Keratinocyte (primary cell): ENCODE measurements at regions not wholly inside any gene's neighbourhood (a gene's known extent, or its start where the extent isn't known, plus 50 kb on each side); places are given as distances from the start of the nearest gene placed in this dataset.

ENCODE experiments used
- DNase-seq: peaks from one replicate; pipeline ENCODE4 v3.0.0-alpha.2; 2011; ENCODE audit warnings: low read depth, missing footprints, low spot score
- FAIRE-seq: peaks from 2 replicates; lab custom pipeline; 2011; peaks lifted over from hg19 to GRCh38; lab: Jason Lieb, UNC
- H2AFZ ChIP-seq: 2 replicates; pipeline ENCODE4 v1.6.0; 2012; ENCODE audit warnings: low read length, control low read depth, inconsistent platforms; ENCODE audit not compliant: control insufficient read depth
- H3K27ac ChIP-seq: 2 replicates; pipeline ENCODE4 v1.5.1; 2011; ENCODE audit warnings: low read length; ENCODE audit not compliant: control insufficient read depth, insufficient read depth
- H3K27me3 ChIP-seq: 3 replicates; pipeline ENCODE4 v1.6.0; 2011; ENCODE audit warnings: low read length; ENCODE audit not compliant: control insufficient read depth, insufficient read depth; ENCODE audit errors: extremely low read depth
- H3K36me3 ChIP-seq, 2 experiments: 2 replicates in 1 of 2; 3 replicates in 1 of 2; pipeline ENCODE4 v1.5.1; 2011; ENCODE audit warnings: low read length in 2 of 2, mild to moderate bottlenecking in 1 of 2; ENCODE audit not compliant: control insufficient read depth in 2 of 2, insufficient read depth in 2 of 2; ENCODE audit errors: extremely low read depth in 1 of 2
- H3K4me1 ChIP-seq: 3 replicates; pipeline ENCODE4 v1.5.1; 2011; ENCODE audit warnings: low read length; ENCODE audit not compliant: control insufficient read depth, insufficient read depth; ENCODE audit errors: extremely low read depth
- H3K4me2 ChIP-seq: 3 replicates; pipeline ENCODE4 v1.6.0; 2011; ENCODE audit warnings: low read depth, low read length; ENCODE audit not compliant: control insufficient read depth, insufficient read depth; ENCODE audit errors: extremely low read depth
- H3K4me3 ChIP-seq, 3 experiments: fragments of 200-600 bp in 1 of 3; sonication (generic) in 1 of 3; 2 replicates in 2 of 3; 3 replicates in 1 of 3; pipeline ENCODE4 v1.5.1; 2011 to 2016; ENCODE audit warnings: low read length in 3 of 3, mild to moderate bottlenecking in 3 of 3, control low read depth in 2 of 3, inconsistent platforms in 1 of 3, low read depth in 1 of 3, mixed read lengths in 1 of 3, mixed run types in 1 of 3, moderate library complexity in 1 of 3; ENCODE audit not compliant: control insufficient read depth in 2 of 3, insufficient read depth in 2 of 3; ENCODE audit errors: extremely low read depth in 1 of 3
- H3K79me2 ChIP-seq: 2 replicates; pipeline ENCODE4 v1.6.0; 2012; ENCODE audit warnings: low read length; ENCODE audit not compliant: control insufficient read depth, insufficient read depth
- H3K9ac ChIP-seq: 3 replicates; pipeline ENCODE4 v1.6.0; 2011; ENCODE audit warnings: low read length; ENCODE audit not compliant: control insufficient read depth, insufficient read depth; ENCODE audit errors: extremely low read depth
- H3K9me1 ChIP-seq: 3 replicates; pipeline ENCODE4 v1.6.0; 2011; ENCODE audit warnings: low read length; ENCODE audit not compliant: control insufficient read depth, insufficient read depth; ENCODE audit errors: extremely low read depth
- H3K9me3 ChIP-seq: 2 replicates; pipeline ENCODE4 v1.5.1; 2012; ENCODE audit warnings: low read depth, low read length; ENCODE audit not compliant: control insufficient read depth
- H4K20me1 ChIP-seq: 3 replicates; pipeline ENCODE4 v1.6.0; 2011; ENCODE audit warnings: low read length; ENCODE audit not compliant: control insufficient read depth, insufficient read depth; ENCODE audit errors: extremely low read depth
- CTCF ChIP-seq, 3 experiments: IDR thresholded peaks in 1 of 3; conservative IDR thresholded peaks in 1 of 3; optimal IDR thresholded peaks in 1 of 3; 2 replicates in 2 of 3; 3 replicates in 1 of 3; pipeline versions ENCODE3 to v1.5.1; 2011; ENCODE audit warnings: low read length in 3 of 3, mild to moderate bottlenecking in 3 of 3, moderate library complexity in 2 of 3, control low read depth in 1 of 3, inconsistent platforms in 1 of 3; ENCODE audit not compliant: insufficient read depth in 2 of 3; ENCODE audit errors: extremely low read depth in 1 of 3
- EZH2 ChIP-seq: IDR thresholded peaks from one replicate; pipeline ENCODE4 v1.6.1; 2012; ENCODE audit warnings: inconsistent platforms, mild to moderate bottlenecking, low read length, moderate library complexity
- dilution Hi-C: fragments of 300-500 bp; cut with MboI; formaldehyde crosslinking; loops from one replicate; pipeline ENCODE4 v1.7.0; 2020; ENCODE audit warnings: low sequenced_read_pairs; ENCODE audit not compliant: extremely low pct_ligation_motif_present

- Histone ChIP-seq H3K4me3 (no peak overlapping the region), H4K20me1 (no peaks in the 10 kb centered on the region), H3K36me3 (no peaks in the 10 kb centered on the region), H3K9ac (no peak overlapping the region), H3K27me3 (no peaks in the 10 kb centered on the region), H3K4me1 (peaks cover 28% of the 10 kb centered on the region), H3K27ac (peak overlapping the region; percentile 32), H3K79me2 (no peaks in the 10 kb centered on the region), H3K4me2 (no peak overlapping the region), H3K9me1 (no peaks in the 10 kb centered on the region), H2AFZ (no peak overlapping the region), H3K9me3 (no peaks in the 10 kb centered on the region)
- no peak for FAIRE-seq
- dilution Hi-C loops = no loop called here
- DNase-seq = no peak
- no peak for TF ChIP-seq EZH2
- no peak for TF ChIP-seq CTCF (optimal IDR thresholded peaks at IDR 0.05 in 1 of 3, IDR thresholded peaks at IDR 0.05 in 1 of 3, conservative IDR thresholded peaks at IDR 0.05 in 1 of 3; ENCODE audit: extremely low read depth in 1 of 3, insufficient read depth in 2 of 3, low read length in 3 of 3)
These were observed 61.4 kb upstream of the CNIH3 start for GRCh38 chr1:224554620-224555259.

GRCh38 chr1:224558904-224559303 is 57.2 kb upstream of the CNIH3 start:
- dilution Hi-C loops = no loop called here
- peak overlapping the region; percentile 48 for H3K27ac ChIP-seq

More at GRCh38 chr1:224558904-224559303, 57.2 kb upstream of the CNIH3 start:
- TF ChIP-seq CTCF (optimal IDR thresholded peaks at IDR 0.05 in 1 of 3, IDR thresholded peaks at IDR 0.05 in 1 of 3, conservative IDR thresholded peaks at IDR 0.05 in 1 of 3; ENCODE audit: extremely low read depth in 1 of 3, insufficient read depth in 2 of 3, low read length in 3 of 3) (no peak), EZH2 (no peak)
- Histone ChIP-seq H3K4me3 (no peak overlapping the region), H2AFZ (peak overlapping the region; percentile 47), H3K4me1 (peaks cover 37% of the 10 kb centered on the region), H3K27me3 (no peaks in the 10 kb centered on the region), H3K9ac (no peak overlapping the region), H3K36me3 (no peaks in the 10 kb centered on the region), H3K4me2 (no peak overlapping the region), H3K9me1 (no peaks in the 10 kb centered on the region), H4K20me1 (no peaks in the 10 kb centered on the region), H3K9me3 (peaks cover 4% of the 10 kb centered on the region), H3K79me2 (no peaks in the 10 kb centered on the region)
- DNase-seq (peak; percentile 13), FAIRE-seq (peak; percentile 49)
